NB4 (cell line): ENCODE measurements at regions not wholly inside any gene's neighbourhood (a gene's known extent, or its start where the extent isn't known, plus 50 kb on each side); places are given as distances from the start of the nearest gene placed in this dataset.

Experiments used
- CTCF ChIP-seq: IDR thresholded peaks from one replicate; pipeline ENCODE4 v1.5.1; 2012; ENCODE audit warnings: low read depth, low read length
- MYC ChIP-seq: IDR thresholded peaks from 2 replicates; pipeline ENCODE4 v1.6.1; 2011; ENCODE audit warnings: low read depth, low read length
- POLR2A ChIP-seq: IDR thresholded peaks from 2 replicates; pipeline ENCODE4 v1.6.1; 2011; ENCODE audit warnings: mild to moderate bottlenecking; ENCODE audit not compliant: insufficient read length; ENCODE audit errors: extremely low read depth
- TF ChIP-seq, protein P1 (sequence below): IDR thresholded peaks from 2 replicates; pipeline ENCODE4 v1.6.1; 2011; ENCODE audit warnings: low read depth, low read length

DNA sequence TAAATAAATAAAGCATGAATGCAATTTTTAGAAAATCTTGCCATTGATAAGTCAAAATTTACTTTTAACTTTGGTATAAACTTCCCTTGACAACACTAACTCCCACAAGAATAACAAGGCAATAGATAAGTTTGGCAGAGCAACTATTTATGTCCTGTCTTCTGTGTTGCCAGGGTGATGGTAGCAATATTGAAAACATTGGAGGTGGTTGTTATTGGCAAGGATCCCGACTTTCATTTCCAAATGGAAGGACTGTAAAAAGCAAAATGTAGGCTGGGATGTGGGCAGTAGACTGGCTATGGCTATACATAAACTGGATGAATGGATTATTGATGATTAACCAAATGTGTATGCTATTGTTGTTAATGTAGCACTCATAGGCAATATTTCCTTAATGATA lies 134.9 kb upstream of the CACNA2D1 start:
- TF ChIP-seq CTCF (no peak), POLR2A (no peak), MYC (no peak)
- TF ChIP-seq, protein P1, sequence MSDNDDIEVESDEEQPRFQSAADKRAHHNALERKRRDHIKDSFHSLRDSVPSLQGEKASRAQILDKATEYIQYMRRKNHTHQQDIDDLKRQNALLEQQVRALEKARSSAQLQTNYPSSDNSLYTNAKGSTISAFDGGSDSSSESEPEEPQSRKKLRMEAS = no peak
